ENCODE measurements at regions not wholly inside any gene's neighbourhood (a gene's known extent, or its start where the extent isn't known, plus 50 kb on each side); places are given as distances from the start of the nearest gene placed in this dataset.
"Not testable (repeated sequence)": the region's sequence is repeated elsewhere in the genome, so short reads cannot be mapped to it uniquely, and the experiment has no call there.

DNA sequence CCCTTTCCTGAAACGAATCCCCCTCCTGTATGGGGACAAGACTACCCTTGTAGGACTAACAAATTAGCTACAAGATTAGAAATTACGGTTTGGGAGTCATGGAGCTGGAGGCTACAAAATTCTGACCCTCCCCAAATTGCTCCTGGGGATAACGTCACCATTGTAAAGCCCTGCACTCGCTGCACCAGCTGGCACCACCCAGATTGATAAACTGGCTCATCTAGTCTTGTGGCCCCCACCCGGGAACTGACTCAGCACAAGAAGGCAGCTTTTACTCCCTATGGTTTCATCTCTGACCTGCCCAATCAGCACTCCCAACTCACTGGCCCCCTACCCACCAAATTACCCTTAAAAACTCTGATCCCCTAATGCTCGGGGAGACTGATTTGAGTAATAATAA, 150.6 kb upstream of the TSC22D1 start:
- Histone ChIP-seq H3K27me3 (replicated peaks; ENCODE audit: control insufficient read depth, insufficient read depth, low read length, poor library complexity, severe bottlenecking) (no peaks in the 10 kb centered on the region), H3K4me1 (ENCODE audit: control insufficient read depth, insufficient read depth, low read length, poor library complexity, severe bottlenecking) (no peaks in the 10 kb centered on the region), H3K27ac (ENCODE audit: insufficient read depth, low read length, poor library complexity, severe bottlenecking) (no peak overlapping the region), H3K4me3 (ENCODE audit: insufficient read depth, low read depth, low read length, poor library complexity, severe bottlenecking) (no peak overlapping the region), H3K36me3 (ENCODE audit: control insufficient read depth, insufficient read depth, low read length) (no peaks in the 10 kb centered on the region), H3K9me3 (ENCODE audit: control insufficient read depth, low read length) (no peaks in the 10 kb centered on the region)
- DNase-seq: no peak

DNA sequence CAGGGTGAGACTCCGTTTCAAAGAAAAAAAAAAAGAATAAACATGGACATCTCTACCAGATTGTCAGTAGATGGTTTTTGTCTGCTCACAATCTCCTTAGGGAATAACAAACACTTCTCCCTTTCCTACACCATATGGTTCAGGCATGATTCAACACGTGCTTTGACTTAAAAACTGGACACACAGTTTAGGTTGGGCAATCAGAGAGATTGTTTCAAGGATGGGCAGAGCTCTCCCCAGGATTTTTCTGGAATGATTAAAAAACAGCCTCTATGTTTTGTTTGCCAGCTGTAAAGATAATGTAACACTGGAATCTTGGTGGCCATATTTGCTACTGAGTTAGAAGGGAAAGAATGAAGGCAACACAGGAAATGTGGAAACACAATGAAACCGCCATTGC, 150.1 kb upstream of the TSC22D1 start:
- Histone ChIP-seq H3K9me3 (ENCODE audit: control insufficient read depth, low read length) (no peaks in the 10 kb centered on the region), H3K27me3 (replicated peaks; ENCODE audit: control insufficient read depth, insufficient read depth, low read length, poor library complexity, severe bottlenecking) (no peaks in the 10 kb centered on the region), H3K4me3 (ENCODE audit: insufficient read depth, low read depth, low read length, poor library complexity, severe bottlenecking) (no peak overlapping the region), H3K36me3 (ENCODE audit: control insufficient read depth, insufficient read depth, low read length) (no peaks in the 10 kb centered on the region), H3K27ac (ENCODE audit: insufficient read depth, low read length, poor library complexity, severe bottlenecking) (no peak overlapping the region), H3K4me1 (ENCODE audit: control insufficient read depth, insufficient read depth, low read length, poor library complexity, severe bottlenecking) (no peaks in the 10 kb centered on the region)
- no peak for DNase-seq

DNA sequence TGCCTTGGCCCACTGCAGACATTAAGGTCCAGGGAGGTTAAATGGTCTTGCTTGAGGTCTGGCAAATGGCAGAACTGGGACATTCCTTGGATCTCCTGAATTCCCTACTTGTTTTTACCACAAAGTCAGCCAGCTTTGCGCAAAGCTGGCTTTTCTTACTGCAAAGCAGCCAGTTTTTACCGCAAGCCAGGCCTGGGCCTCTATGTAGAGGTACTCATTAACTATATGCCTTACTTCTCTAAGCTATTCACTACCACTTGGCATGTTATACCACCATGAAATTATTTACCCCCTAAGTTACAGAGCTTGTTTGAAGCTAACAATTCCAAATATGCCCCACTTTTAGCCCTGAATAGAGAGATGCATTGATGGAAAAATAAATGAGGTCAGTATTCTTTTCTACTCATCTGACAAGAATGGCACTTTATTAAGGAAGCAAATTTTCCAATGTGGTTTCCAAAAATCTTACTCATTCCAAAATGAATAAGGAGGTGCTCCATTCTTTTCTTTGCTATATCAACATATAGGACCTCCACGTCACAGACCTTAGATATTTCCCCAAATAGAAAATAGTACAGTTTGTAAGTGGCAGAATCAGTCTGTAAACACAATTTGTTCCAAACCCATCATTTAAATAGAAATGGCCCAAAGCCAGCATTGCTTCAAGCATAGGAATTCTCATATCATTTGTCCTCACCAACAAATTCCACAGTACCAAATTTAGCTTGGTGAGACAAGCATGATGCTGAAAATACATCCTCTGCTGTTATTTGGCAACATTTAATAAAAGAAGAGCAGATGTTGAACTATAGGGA, 143.9 kb upstream of the TSC22D1 start:
- no peaks in the 10 kb centered on the region for H3K9me3 ChIP-seq (ENCODE audit: control insufficient read depth, low read length)
- H3K36me3 ChIP-seq (ENCODE audit: control insufficient read depth, insufficient read depth, low read length): no peaks in the 10 kb centered on the region
- H3K4me1 ChIP-seq (ENCODE audit: control insufficient read depth, insufficient read depth, low read length, poor library complexity, severe bottlenecking): no peaks in the 10 kb centered on the region
- DNase-seq: no peak
- H3K4me3 ChIP-seq (ENCODE audit: insufficient read depth, low read depth, low read length, poor library complexity, severe bottlenecking): no peak overlapping the region
- no peaks in the 10 kb centered on the region for H3K27me3 ChIP-seq (replicated peaks; ENCODE audit: control insufficient read depth, insufficient read depth, low read length, poor library complexity, severe bottlenecking)
- no peak overlapping the region for H3K27ac ChIP-seq (ENCODE audit: insufficient read depth, low read length, poor library complexity, severe bottlenecking)

DNA sequence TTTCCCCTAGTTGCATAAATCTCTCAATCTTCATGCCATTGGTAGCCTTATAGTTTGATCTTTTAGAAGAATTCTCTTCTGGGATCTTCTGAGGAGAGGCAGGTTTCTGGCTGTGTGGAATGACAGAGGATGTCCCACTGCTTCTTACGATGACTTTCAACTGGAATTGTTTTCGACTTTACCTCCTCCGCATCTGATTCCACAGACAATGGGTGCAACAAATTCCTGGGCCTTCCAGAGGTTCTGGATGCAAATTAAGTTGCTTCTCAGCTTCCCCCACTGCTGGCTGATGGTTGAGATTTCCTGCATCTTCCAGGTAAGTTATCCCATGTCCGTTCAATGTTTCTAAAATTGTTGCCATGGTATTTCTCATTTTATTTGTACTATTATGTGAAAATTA, 142.3 kb upstream of the TSC22D1 start:
- Histone ChIP-seq H3K9me3 (ENCODE audit: control insufficient read depth, low read length) (no peaks in the 10 kb centered on the region), H3K27me3 (replicated peaks; ENCODE audit: control insufficient read depth, insufficient read depth, low read length, poor library complexity, severe bottlenecking) (no peaks in the 10 kb centered on the region), H3K36me3 (ENCODE audit: control insufficient read depth, insufficient read depth, low read length) (no peaks in the 10 kb centered on the region), H3K27ac (ENCODE audit: insufficient read depth, low read length, poor library complexity, severe bottlenecking) (no peak overlapping the region), H3K4me1 (ENCODE audit: control insufficient read depth, insufficient read depth, low read length, poor library complexity, severe bottlenecking) (no peaks in the 10 kb centered on the region), H3K4me3 (ENCODE audit: insufficient read depth, low read depth, low read length, poor library complexity, severe bottlenecking) (no peak overlapping the region)
- DNase-seq: no peak

DNA sequence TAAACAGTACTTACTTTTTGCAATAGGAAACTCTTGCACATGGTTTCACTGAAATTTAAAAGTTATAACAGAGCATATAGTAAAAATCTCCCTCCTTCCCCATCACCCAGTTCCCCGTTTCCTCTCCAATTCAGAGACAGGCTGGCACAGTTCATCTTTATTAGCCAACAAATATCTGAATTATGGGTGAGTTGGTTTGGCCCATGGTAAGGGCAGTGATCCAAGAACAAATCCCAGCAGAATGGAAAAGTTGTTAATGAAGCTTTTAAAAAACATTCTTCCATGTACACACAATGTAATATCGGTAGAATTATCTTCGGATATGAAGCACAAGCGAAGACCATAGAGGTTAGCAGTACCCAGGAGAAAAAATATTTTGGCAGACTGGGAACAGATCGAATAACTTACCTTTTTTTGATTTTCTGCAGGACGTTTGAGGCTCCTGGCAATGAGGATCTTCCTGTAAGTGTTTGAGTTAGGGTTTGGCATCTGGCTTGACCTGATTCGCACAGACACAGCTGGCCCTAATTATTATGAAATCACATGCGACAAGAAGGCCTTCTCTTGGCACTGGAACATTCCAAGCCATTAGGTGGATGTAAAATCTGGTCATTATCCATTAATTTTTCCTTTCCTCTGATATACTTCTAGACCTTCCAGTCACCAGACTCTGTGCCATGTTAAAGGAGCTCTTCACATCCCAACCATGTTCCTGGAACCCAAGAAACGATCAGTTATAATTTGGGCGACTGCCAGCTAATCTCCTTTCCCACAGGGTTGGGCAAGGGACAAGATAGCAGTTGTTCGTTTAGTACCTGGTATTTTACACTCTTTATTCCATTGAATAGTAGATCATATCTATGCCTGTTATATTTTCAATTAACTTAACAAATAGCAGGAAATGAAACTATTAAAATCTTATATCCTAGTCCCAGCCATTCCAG, 139.4 kb upstream of the TSC22D1 start:
- no peak overlapping the region for H3K27ac ChIP-seq (ENCODE audit: insufficient read depth, low read length, poor library complexity, severe bottlenecking)
- H3K4me1 ChIP-seq (ENCODE audit: control insufficient read depth, insufficient read depth, low read length, poor library complexity, severe bottlenecking): no peaks in the 10 kb centered on the region
- DNase-seq: no peak
- no peaks in the 10 kb centered on the region for H3K9me3 ChIP-seq (ENCODE audit: control insufficient read depth, low read length)
- H3K4me3 ChIP-seq (ENCODE audit: insufficient read depth, low read depth, low read length, poor library complexity, severe bottlenecking): no peak overlapping the region
- H3K36me3 ChIP-seq (ENCODE audit: control insufficient read depth, insufficient read depth, low read length): no peaks in the 10 kb centered on the region
- no peaks in the 10 kb centered on the region for H3K27me3 ChIP-seq (replicated peaks; ENCODE audit: control insufficient read depth, insufficient read depth, low read length, poor library complexity, severe bottlenecking)

DNA sequence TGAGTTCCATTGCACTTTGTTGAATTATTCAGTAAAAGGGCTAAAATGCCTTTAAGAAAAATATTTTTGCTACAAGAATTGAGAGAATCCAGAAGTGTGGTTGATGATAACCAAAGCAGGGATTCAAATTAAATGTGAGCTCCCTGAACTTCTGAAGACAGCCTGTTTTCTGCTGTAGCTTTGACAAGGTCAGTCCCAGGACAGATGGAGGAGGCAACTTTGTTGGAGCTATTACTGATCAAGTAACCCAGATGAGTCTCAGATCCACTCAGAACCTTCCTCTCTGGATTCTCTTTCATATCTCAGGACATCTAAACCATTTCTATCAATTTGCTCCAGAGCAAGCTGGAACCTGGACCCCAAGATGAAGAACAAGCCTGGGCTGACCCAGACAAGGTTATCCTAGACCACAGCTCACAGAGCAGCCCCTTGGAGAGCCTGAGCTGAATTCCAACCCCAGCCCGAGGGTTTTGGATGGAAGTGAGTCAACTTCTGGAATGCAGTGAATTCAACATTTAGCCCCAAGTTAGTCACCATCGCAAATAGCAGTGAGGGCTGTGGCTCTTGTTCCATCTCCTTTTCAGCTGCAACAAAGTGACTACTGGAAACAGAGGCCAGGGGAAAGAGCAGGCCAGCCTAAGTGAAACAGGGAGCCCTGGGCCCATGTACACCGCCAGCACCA, 137.8 kb upstream of the TSC22D1 start:
- DNase-seq: no peak

DNA sequence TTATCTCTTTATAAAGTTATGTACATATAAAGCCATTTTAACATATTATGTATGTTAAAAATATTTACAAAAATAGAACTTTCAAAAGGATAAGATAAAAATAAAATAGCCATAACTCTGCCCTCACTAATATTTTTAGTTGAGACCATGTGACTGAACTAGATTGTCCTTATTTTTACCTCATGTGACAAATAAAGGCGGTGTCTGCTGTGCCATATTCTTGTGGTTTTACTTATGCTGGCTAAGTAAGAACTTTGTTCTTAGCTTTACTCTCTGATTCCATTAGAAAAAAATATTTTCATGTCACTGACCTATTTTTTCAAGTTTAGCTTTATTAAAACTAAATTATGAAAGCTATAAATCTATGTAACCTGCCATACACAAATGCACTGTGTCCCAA, 135.6 kb upstream of the TSC22D1 start:
- no peaks in the 10 kb centered on the region for H3K36me3 ChIP-seq (ENCODE audit: control insufficient read depth, insufficient read depth, low read length)
- no peaks in the 10 kb centered on the region for H3K9me3 ChIP-seq (ENCODE audit: control insufficient read depth, low read length)
- no peak overlapping the region for H3K4me3 ChIP-seq (ENCODE audit: insufficient read depth, low read depth, low read length, poor library complexity, severe bottlenecking)
- no peaks in the 10 kb centered on the region for H3K4me1 ChIP-seq (ENCODE audit: control insufficient read depth, insufficient read depth, low read length, poor library complexity, severe bottlenecking)
- no peaks in the 10 kb centered on the region for H3K27me3 ChIP-seq (replicated peaks; ENCODE audit: control insufficient read depth, insufficient read depth, low read length, poor library complexity, severe bottlenecking)
- DNase-seq: no peak
- H3K27ac ChIP-seq (ENCODE audit: insufficient read depth, low read length, poor library complexity, severe bottlenecking): no peak overlapping the region

More for the DNA sequence above, 137.8 kb upstream of the TSC22D1 start:
- H3K36me3 ChIP-seq (ENCODE audit: control insufficient read depth, insufficient read depth, low read length): no peaks in the 10 kb centered on the region
- H3K4me1 ChIP-seq (ENCODE audit: control insufficient read depth, insufficient read depth, low read length, poor library complexity, severe bottlenecking): no peaks in the 10 kb centered on the region
- no peaks in the 10 kb centered on the region for H3K9me3 ChIP-seq (ENCODE audit: control insufficient read depth, low read length)
- H3K4me3 ChIP-seq (ENCODE audit: insufficient read depth, low read depth, low read length, poor library complexity, severe bottlenecking): no peak overlapping the region
- no peak overlapping the region for H3K27ac ChIP-seq (ENCODE audit: insufficient read depth, low read length, poor library complexity, severe bottlenecking)
- no peaks in the 10 kb centered on the region for H3K27me3 ChIP-seq (replicated peaks; ENCODE audit: control insufficient read depth, insufficient read depth, low read length, poor library complexity, severe bottlenecking)

DNA sequence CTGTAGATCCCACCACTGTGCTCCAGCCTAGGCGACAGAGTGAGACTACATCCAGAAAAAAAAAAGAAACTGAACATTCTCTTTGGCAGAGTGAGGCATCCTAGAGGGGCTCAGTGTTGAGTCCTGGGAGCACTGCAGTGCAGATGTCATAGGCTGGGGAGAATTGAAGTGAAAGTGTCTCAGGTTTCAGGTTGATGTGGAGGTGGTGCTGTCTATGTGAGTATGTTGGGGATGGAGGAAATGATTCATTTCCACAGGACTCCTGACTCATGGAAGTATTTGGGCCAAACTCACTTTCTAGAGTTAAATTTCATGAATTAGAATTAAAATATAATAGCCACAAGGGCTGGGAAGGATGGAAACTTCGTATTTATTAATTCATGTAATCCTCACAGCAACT, 134.4 kb upstream of the TSC22D1 start:
- no peak overlapping the region for H3K4me3 ChIP-seq (ENCODE audit: insufficient read depth, low read depth, low read length, poor library complexity, severe bottlenecking)
- no peaks in the 10 kb centered on the region for H3K9me3 ChIP-seq (ENCODE audit: control insufficient read depth, low read length)
- DNase-seq: no peak
- no peak overlapping the region for H3K27ac ChIP-seq (ENCODE audit: insufficient read depth, low read length, poor library complexity, severe bottlenecking)
- no peaks in the 10 kb centered on the region for H3K27me3 ChIP-seq (replicated peaks; ENCODE audit: control insufficient read depth, insufficient read depth, low read length, poor library complexity, severe bottlenecking)
- H3K36me3 ChIP-seq (ENCODE audit: control insufficient read depth, insufficient read depth, low read length): no peaks in the 10 kb centered on the region
- H3K4me1 ChIP-seq (ENCODE audit: control insufficient read depth, insufficient read depth, low read length, poor library complexity, severe bottlenecking): no peaks in the 10 kb centered on the region

DNA sequence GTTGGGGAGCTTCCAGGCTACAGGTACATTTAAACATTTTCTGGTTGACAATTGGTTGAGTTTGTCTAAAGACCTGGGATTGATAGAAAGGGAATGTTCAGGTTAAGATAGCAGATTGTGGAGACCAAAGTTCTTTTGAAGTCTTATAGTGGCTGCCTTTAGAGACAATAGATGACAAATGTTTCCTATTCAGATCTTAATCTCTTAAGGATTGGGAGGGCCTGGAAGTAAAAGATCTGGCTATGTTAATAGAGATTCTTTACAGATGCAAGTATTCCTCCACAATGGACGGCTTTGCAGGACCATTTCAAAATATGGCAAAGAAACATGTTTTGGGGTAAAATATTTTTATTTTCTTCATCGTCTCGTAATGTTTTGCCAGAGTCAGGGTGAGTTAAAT, 128.7 kb upstream of the TSC22D1 start:
- H3K36me3 ChIP-seq (ENCODE audit: control insufficient read depth, insufficient read depth, low read length); H3K27ac ChIP-seq (ENCODE audit: insufficient read depth, low read length, poor library complexity, severe bottlenecking); H3K4me1 ChIP-seq (ENCODE audit: control insufficient read depth, insufficient read depth, low read length, poor library complexity, severe bottlenecking); H3K4me3 ChIP-seq (ENCODE audit: insufficient read depth, low read depth, low read length, poor library complexity, severe bottlenecking); H3K27me3 ChIP-seq (replicated peaks; ENCODE audit: control insufficient read depth, insufficient read depth, low read length, poor library complexity, severe bottlenecking); DNase-seq; H3K9me3 ChIP-seq (ENCODE audit: control insufficient read depth, low read length): not testable (repeated sequence)

Measured in effector memory CD4-positive, alpha-beta T cell (primary cell).